KMS-11 (cell line): ENCODE measurements at regions not wholly inside any gene's neighbourhood (a gene's known extent, or its start where the extent isn't known, plus 50 kb on each side); places are given as distances from the start of the nearest gene placed in this dataset.

ENCODE experiments used
- H2AFZ ChIP-seq: fragments of 200-600 bp; sonication (generic); 2 replicates; pipeline ENCODE4 v1.6.1; 2016; ENCODE audit warnings: antibody characterized with exemption, mixed run types, low read depth
- H3K27ac ChIP-seq: fragments of 200-600 bp; sonication (generic); 2 replicates; pipeline ENCODE4 v1.6.1; 2016; ENCODE audit warnings: mild to moderate bottlenecking, mixed run types
- H3K27me3 ChIP-seq: fragments of 200-600 bp; sonication (generic); 2 replicates; pipeline ENCODE4 v1.6.1; 2017; ENCODE audit warnings: mild to moderate bottlenecking, low read depth, mixed run types, moderate library complexity; ENCODE audit not compliant: insufficient read depth
- H3K36me3 ChIP-seq: fragments of 200-600 bp; sonication (generic); 2 replicates; pipeline ENCODE4 v1.6.1; 2017; ENCODE audit warnings: mild to moderate bottlenecking, mixed run types; ENCODE audit not compliant: insufficient read depth
- H3K4me1 ChIP-seq: fragments of 200-600 bp; sonication (generic); 2 replicates; pipeline ENCODE4 v1.6.1; 2016; ENCODE audit warnings: mild to moderate bottlenecking, low read depth, mixed run types; ENCODE audit not compliant: poor library complexity, severe bottlenecking
- H3K4me2 ChIP-seq: fragments of 200-600 bp; sonication (generic); 2 replicates; pipeline ENCODE4 v1.7.0; 2016; ENCODE audit warnings: mild to moderate bottlenecking, mixed run types
- H3K4me3 ChIP-seq: fragments of 200-600 bp; sonication (generic); IDR thresholded peaks from 2 replicates; pipeline ENCODE4 v1.6.1; 2017; ENCODE audit warnings: low read depth, low read length, mixed read lengths; ENCODE audit not compliant: insufficient read depth
- H3K79me2 ChIP-seq: fragments of 200-600 bp; sonication (generic); 2 replicates; pipeline ENCODE4 v1.6.1; 2016; ENCODE audit warnings: low read depth, mixed run types; ENCODE audit not compliant: insufficient read depth
- H3K9ac ChIP-seq: fragments of 200-600 bp; sonication (generic); 2 replicates; pipeline ENCODE4 v1.6.1; 2016; ENCODE audit warnings: mild to moderate bottlenecking, mixed run types
- H4K20me1 ChIP-seq: fragments of 200-600 bp; sonication (generic); 2 replicates; pipeline ENCODE4 v1.6.1; 2016; ENCODE audit warnings: mild to moderate bottlenecking, mixed run types; ENCODE audit not compliant: insufficient read depth
- CTCF ChIP-seq: fragments of 200-600 bp; sonication (generic); conservative IDR thresholded peaks from 2 replicates; pipeline ENCODE4 v1.6.1; 2017; ENCODE audit warnings: low read depth, mild to moderate bottlenecking, antibody characterized with exemption, low read length, moderate library complexity, mixed read lengths

GRCh38 chr10:62529396-62529795, 155.2 kb downstream of the ZNF365 start:
- no peak overlapping the region for H2AFZ ChIP-seq
- peaks cover 26% of the 10 kb centered on the region for H3K4me1 ChIP-seq
- no peaks in the 10 kb centered on the region for H4K20me1 ChIP-seq
- H3K9ac ChIP-seq = no peak overlapping the region
- no peaks in the 10 kb centered on the region for H3K36me3 ChIP-seq
- no peaks in the 10 kb centered on the region for H3K27me3 ChIP-seq
- no peak for TF ChIP-seq CTCF
- H3K4me2 ChIP-seq = no peak overlapping the region; the same call in 1 of the 2 replicates
- H3K79me2 ChIP-seq = no peaks in the 10 kb centered on the region
- no peak overlapping the region for H3K27ac ChIP-seq
- no peak overlapping the region for H3K4me3 ChIP-seq

GRCh38 chr10:62534031-62534430, 159.9 kb downstream of the ZNF365 start:
- Histone ChIP-seq H3K27ac (no peak overlapping the region), H3K79me2 (no peaks in the 10 kb centered on the region), H3K27me3 (no peaks in the 10 kb centered on the region), H3K9ac (no peak overlapping the region), H3K36me3 (no peaks in the 10 kb centered on the region), H3K4me2 (no peak overlapping the region), H4K20me1 (no peaks in the 10 kb centered on the region), H3K4me3 (no peak overlapping the region), H2AFZ (no peak overlapping the region), H3K4me1 (peaks cover 5% of the 10 kb centered on the region)
- TF ChIP-seq CTCF = no peak

GRCh38 chr10:62538606-62539005, 164.4 kb downstream of the ZNF365 start:
- Histone ChIP-seq H4K20me1 (no peaks in the 10 kb centered on the region), H3K4me2 (no peak overlapping the region), H3K27ac (no peak overlapping the region), H3K36me3 (no peaks in the 10 kb centered on the region), H3K79me2 (no peaks in the 10 kb centered on the region), H3K4me1 (no peaks in the 10 kb centered on the region), H3K9ac (no peak overlapping the region), H3K27me3 (no peaks in the 10 kb centered on the region), H2AFZ (no peak overlapping the region), H3K4me3 (no peak overlapping the region)
- TF ChIP-seq CTCF = no peak

GRCh38 chr10:62540389-62540788, 166.2 kb downstream of the ZNF365 start:
- Histone ChIP-seq H3K79me2 (no peaks in the 10 kb centered on the region), H3K4me2 (no peak overlapping the region), H3K27me3 (no peaks in the 10 kb centered on the region), H3K27ac (no peak overlapping the region), H3K36me3 (no peaks in the 10 kb centered on the region), H3K4me1 (no peaks in the 10 kb centered on the region), H3K4me3 (no peak overlapping the region), H3K9ac (no peak overlapping the region), H4K20me1 (no peaks in the 10 kb centered on the region), H2AFZ (no peak overlapping the region)
- TF ChIP-seq CTCF = no peak
